GM06990 (cell line): ENCODE measurements at regions not wholly inside any gene's neighbourhood (a gene's known extent, or its start where the extent isn't known, plus 50 kb on each side); places are given as distances from the start of the nearest gene placed in this dataset.

Experiments used
- DNase-seq: peaks from one replicate; pipeline ENCODE4 v3.0.0-alpha.2; 2011; ENCODE audit not compliant: insufficient read length; ENCODE audit errors: extremely low read depth
- H3K27me3 ChIP-seq: replicated peaks from 2 replicates; pipeline ENCODE4 v1.6.0; 2011; ENCODE audit warnings: low read length; ENCODE audit not compliant: control insufficient read depth, insufficient read depth
- H3K36me3 ChIP-seq: 2 replicates; pipeline ENCODE4 v1.5.1; 2011; ENCODE audit warnings: low read length; ENCODE audit not compliant: control insufficient read depth, insufficient read depth
- H3K4me3 ChIP-seq: replicated peaks from 2 replicates; pipeline ENCODE4 v1.5.1; 2011; ENCODE audit warnings: low read depth, mild to moderate bottlenecking, control low read depth, low read length
- CTCF ChIP-seq: IDR thresholded peaks from 2 replicates; pipeline ENCODE4 v1.5.1; 2011; ENCODE audit warnings: low read length, control low read depth, mild to moderate bottlenecking, inconsistent platforms; ENCODE audit not compliant: insufficient read depth, poor library complexity, severe bottlenecking

- no peaks in the 10 kb centered on the region for H3K36me3 ChIP-seq
- no peak for DNase-seq
- H3K4me3 ChIP-seq, result no peak overlapping the region
- TF ChIP-seq CTCF, result no peak
- H3K27me3 ChIP-seq, result no peaks in the 10 kb centered on the region
Observed at GRCh38 chr10:65565246-65565645, 1360.6 kb upstream of the LRRTM3 start.

GRCh38 chr10:65566906-65567305, 1358.9 kb upstream of the LRRTM3 start:
- no peak for DNase-seq
- no peak for TF ChIP-seq CTCF
- Histone ChIP-seq H3K36me3 (no peaks in the 10 kb centered on the region), H3K27me3 (no peaks in the 10 kb centered on the region), H3K4me3 (no peak overlapping the region)

- no peak for DNase-seq
- Histone ChIP-seq H3K4me3 (no peak overlapping the region), H3K36me3 (no peaks in the 10 kb centered on the region), H3K27me3 (no peaks in the 10 kb centered on the region)
- no peak for TF ChIP-seq CTCF
Observed at GRCh38 chr10:65570143-65571010, 1355.5 kb upstream of the LRRTM3 start.

GRCh38 chr10:65571011-65571570, 1354.7 kb upstream of the LRRTM3 start:
- H3K4me3 ChIP-seq, result no peak overlapping the region
- no peak for TF ChIP-seq CTCF
- no peak for DNase-seq
- H3K27me3 ChIP-seq, result no peaks in the 10 kb centered on the region
- H3K36me3 ChIP-seq, result no peaks in the 10 kb centered on the region

- DNase-seq, result no peak
- H3K36me3 ChIP-seq, result no peaks in the 10 kb centered on the region
- no peak for TF ChIP-seq CTCF
- no peak overlapping the region for H3K4me3 ChIP-seq
- H3K27me3 ChIP-seq, result no peaks in the 10 kb centered on the region
Observed at GRCh38 chr10:65581426-65582026, 1344.3 kb upstream of the LRRTM3 start.
